Stimulated activated naive CD8-positive, alpha-beta T cell treated with anti-CD3 and anti-CD28 coated beads, Interleukin-15, Interleukin-2, amounts not matched to agents 100 U/mL and 50 U/mL, for 24 hours (primary cell): ENCODE measurements at regions not wholly inside any gene's neighbourhood (a gene's known extent, or its start where the extent isn't known, plus 50 kb on each side); places are given as distances from the start of the nearest gene placed in this dataset.
"Not testable (repeated sequence)": the region's sequence is repeated elsewhere in the genome, so short reads cannot be mapped to it uniquely, and the experiment has no call there.

Source experiments
- ATAC-seq: fragments of 150-1000 bp; cut with Tn5 transposase; one replicate; pipeline ENCODE4 v1.10.0; 2021
- DNase-seq: peaks from one replicate; pipeline ENCODE4 v3.0.0; 2021

GRCh38 chr3:177249203-177249602, 51.9 kb upstream of the TBL1XR1 start:
- ATAC-seq (no peak), DNase-seq (no peak)

- DNase-seq (no peak), ATAC-seq (no peak)
Measured at GRCh38 chr3:177250151-177250550, 52.9 kb upstream of the TBL1XR1 start.

GRCh38 chr3:177251755-177252154, 54.5 kb upstream of the TBL1XR1 start:
- ATAC-seq (no peak), DNase-seq (no peak)

GRCh38 chr3:177257006-177257405, 59.7 kb upstream of the TBL1XR1 start:
- DNase-seq (no peak), ATAC-seq (no peak)

- no peak for DNase-seq
- no peak for ATAC-seq
Measured at GRCh38 chr3:177257625-177258024, 60.3 kb upstream of the TBL1XR1 start.

GRCh38 chr3:177262396-177262795, 65.1 kb upstream of the TBL1XR1 start:
- no peak for DNase-seq

GRCh38 chr3:177263615-177264368, 66.5 kb upstream of the TBL1XR1 start:
- ATAC-seq (no peak), DNase-seq (no peak)

More at GRCh38 chr3:177262396-177262795, 65.1 kb upstream of the TBL1XR1 start:
- no peak for ATAC-seq

- DNase-seq, ATAC-seq: not testable (repeated sequence)
Measured at GRCh38 chr3:177271811-177272501, 74.7 kb upstream of the TBL1XR1 start.

- no peak for DNase-seq
- ATAC-seq: no peak
Measured at GRCh38 chr3:177278016-177278415, 80.7 kb upstream of the TBL1XR1 start.

GRCh38 chr3:177279118-177279815, 82.0 kb upstream of the TBL1XR1 start:
- DNase-seq: no peak
- no peak for ATAC-seq

GRCh38 chr3:177281292-177282118, 84.2 kb upstream of the TBL1XR1 start:
- DNase-seq: peak; percentile 15
- peak; percentile 47 for ATAC-seq

- no peak for DNase-seq
- ATAC-seq: no peak
Measured at GRCh38 chr3:177282119-177282655, 84.9 kb upstream of the TBL1XR1 start.

GRCh38 chr3:177283983-177284382, 86.7 kb upstream of the TBL1XR1 start:
- no peak for DNase-seq
- no peak for ATAC-seq

GRCh38 chr3:177284383-177284881, 87.2 kb upstream of the TBL1XR1 start:
- DNase-seq (peak; percentile 46), ATAC-seq (peak; percentile 84)

GRCh38 chr3:177286034-177286433, 88.8 kb upstream of the TBL1XR1 start:
- ATAC-seq (no peak), DNase-seq (no peak)

GRCh38 chr3:177287231-177287630, 89.9 kb upstream of the TBL1XR1 start:
- no peak for DNase-seq
- no peak for ATAC-seq

GRCh38 chr3:177290633-177291032, 93.4 kb upstream of the TBL1XR1 start:
- ATAC-seq: no peak
- no peak for DNase-seq

GRCh38 chr3:177294221-177294620, 96.9 kb upstream of the TBL1XR1 start:
- DNase-seq (no peak), ATAC-seq (no peak)

GRCh38 chr3:177295116-177295515, 97.8 kb upstream of the TBL1XR1 start:
- DNase-seq: no peak
- no peak for ATAC-seq

GRCh38 chr3:177299250-177299649, 102.0 kb upstream of the TBL1XR1 start:
- no peak for DNase-seq
- ATAC-seq: no peak

GRCh38 chr3:177300039-177300833, 103.0 kb upstream of the TBL1XR1 start:
- no peak for DNase-seq
- no peak for ATAC-seq
